Parathyroid adenoma (tissue), 2 donors: ENCODE measurements at regions not wholly inside any gene's neighbourhood (a gene's known extent, or its start where the extent isn't known, plus 50 kb on each side); places are given as distances from the start of the nearest gene placed in this dataset.

Experiments used
- H2AFZ ChIP-seq: fragments of 300-600 bp; sonication (generic); one replicate; pipeline ENCODE4 v1.7.0; 2017; ENCODE audit warnings: antibody characterized with exemption, mild to moderate bottlenecking
- H3K27ac ChIP-seq: fragments of 300-600 bp; sonication (generic); one replicate; pipeline ENCODE4 v1.7.0; 2017
- H3K27me3 ChIP-seq: fragments of 300-600 bp; sonication (generic); one replicate; pipeline ENCODE4 v1.7.0; 2017; ENCODE audit warnings: low read length; ENCODE audit not compliant: control insufficient read depth, insufficient read depth
- H3K36me3 ChIP-seq: fragments of 300-600 bp; sonication (generic); one replicate; pipeline ENCODE4 v1.7.0; 2017; ENCODE audit warnings: low read length; ENCODE audit not compliant: control insufficient read depth, insufficient read depth
- H3K4me1 ChIP-seq: fragments of 300-600 bp; sonication (generic); one replicate; pipeline ENCODE4 v1.7.0; 2017; ENCODE audit warnings: control low read depth
- H3K4me2 ChIP-seq: fragments of 300-600 bp; sonication (generic); one replicate; pipeline ENCODE4 v1.7.0; 2017; ENCODE audit warnings: low read length
- H3K4me3 ChIP-seq: fragments of 300-600 bp; sonication (generic); one replicate; pipeline ENCODE4 v1.7.0; 2017; ENCODE audit warnings: low read depth, low read length
- H3K79me2 ChIP-seq: fragments of 300-600 bp; sonication (generic); one replicate; pipeline ENCODE4 v1.7.0; 2017; ENCODE audit warnings: control low read depth
- H3K9ac ChIP-seq: fragments of 300-600 bp; sonication (generic); one replicate; pipeline ENCODE4 v1.7.0; 2017; ENCODE audit warnings: mild to moderate bottlenecking
- H3K9me3 ChIP-seq: fragments of 300-600 bp; sonication (generic); one replicate; pipeline ENCODE4 v1.7.0; 2017; ENCODE audit warnings: low read length; ENCODE audit not compliant: control insufficient read depth
- TF ChIP-seq, protein P1 (sequence below): fragments of 300-600 bp; sonication (generic); IDR thresholded peaks from one replicate; pipeline ENCODE4 v1.7.0; 2017; ENCODE audit warnings: antibody characterized with exemption, mild to moderate bottlenecking
- donor health status: primary hyperparathyroidism.

- no peak overlapping the region for H3K9ac ChIP-seq
- H3K27me3 ChIP-seq: no peaks in the 10 kb centered on the region
- no peaks in the 10 kb centered on the region for H3K36me3 ChIP-seq
- H3K79me2 ChIP-seq: no peaks in the 10 kb centered on the region
- no peaks in the 10 kb centered on the region for H3K4me1 ChIP-seq
- H3K4me2 ChIP-seq: no peak overlapping the region
- no peak overlapping the region for H3K4me3 ChIP-seq
- H2AFZ ChIP-seq: no peak overlapping the region
- H3K9me3 ChIP-seq: no peaks in the 10 kb centered on the region
- TF ChIP-seq, protein P1, sequence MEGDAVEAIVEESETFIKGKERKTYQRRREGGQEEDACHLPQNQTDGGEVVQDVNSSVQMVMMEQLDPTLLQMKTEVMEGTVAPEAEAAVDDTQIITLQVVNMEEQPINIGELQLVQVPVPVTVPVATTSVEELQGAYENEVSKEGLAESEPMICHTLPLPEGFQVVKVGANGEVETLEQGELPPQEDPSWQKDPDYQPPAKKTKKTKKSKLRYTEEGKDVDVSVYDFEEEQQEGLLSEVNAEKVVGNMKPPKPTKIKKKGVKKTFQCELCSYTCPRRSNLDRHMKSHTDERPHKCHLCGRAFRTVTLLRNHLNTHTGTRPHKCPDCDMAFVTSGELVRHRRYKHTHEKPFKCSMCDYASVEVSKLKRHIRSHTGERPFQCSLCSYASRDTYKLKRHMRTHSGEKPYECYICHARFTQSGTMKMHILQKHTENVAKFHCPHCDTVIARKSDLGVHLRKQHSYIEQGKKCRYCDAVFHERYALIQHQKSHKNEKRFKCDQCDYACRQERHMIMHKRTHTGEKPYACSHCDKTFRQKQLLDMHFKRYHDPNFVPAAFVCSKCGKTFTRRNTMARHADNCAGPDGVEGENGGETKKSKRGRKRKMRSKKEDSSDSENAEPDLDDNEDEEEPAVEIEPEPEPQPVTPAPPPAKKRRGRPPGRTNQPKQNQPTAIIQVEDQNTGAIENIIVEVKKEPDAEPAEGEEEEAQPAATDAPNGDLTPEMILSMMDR: no peak
- no peak overlapping the region for H3K27ac ChIP-seq
These were observed 50.3 kb upstream of the GADD45G start for GRCh38 chr9:89554307-89555035.

- H3K27ac ChIP-seq: no peak overlapping the region
These were observed 51.3 kb upstream of the GADD45G start for GRCh38 chr9:89553451-89554010.

GRCh38 chr9:89550346-89550927 lies 52.5 kb upstream of the SEMA4D start:
- Histone ChIP-seq H3K4me1 (no peaks in the 10 kb centered on the region), H2AFZ (no peak overlapping the region), H3K79me2 (no peaks in the 10 kb centered on the region), H3K36me3 (no peaks in the 10 kb centered on the region), H3K9me3 (no peaks in the 10 kb centered on the region), H3K27me3 (no peaks in the 10 kb centered on the region), H3K4me3 (no peak overlapping the region), H3K9ac (no peak overlapping the region), H3K27ac (no peak overlapping the region), H3K4me2 (no peak overlapping the region)
- TF ChIP-seq, protein P1: no peak

More at GRCh38 chr9:89553451-89554010, 51.3 kb upstream of the GADD45G start:
- Histone ChIP-seq H2AFZ (no peak overlapping the region), H3K4me1 (no peaks in the 10 kb centered on the region), H3K9ac (no peak overlapping the region), H3K9me3 (no peaks in the 10 kb centered on the region), H3K4me2 (no peak overlapping the region), H3K36me3 (no peaks in the 10 kb centered on the region), H3K79me2 (no peaks in the 10 kb centered on the region), H3K4me3 (no peak overlapping the region), H3K27me3 (no peaks in the 10 kb centered on the region)
- TF ChIP-seq, protein P1: no peak

DNA sequence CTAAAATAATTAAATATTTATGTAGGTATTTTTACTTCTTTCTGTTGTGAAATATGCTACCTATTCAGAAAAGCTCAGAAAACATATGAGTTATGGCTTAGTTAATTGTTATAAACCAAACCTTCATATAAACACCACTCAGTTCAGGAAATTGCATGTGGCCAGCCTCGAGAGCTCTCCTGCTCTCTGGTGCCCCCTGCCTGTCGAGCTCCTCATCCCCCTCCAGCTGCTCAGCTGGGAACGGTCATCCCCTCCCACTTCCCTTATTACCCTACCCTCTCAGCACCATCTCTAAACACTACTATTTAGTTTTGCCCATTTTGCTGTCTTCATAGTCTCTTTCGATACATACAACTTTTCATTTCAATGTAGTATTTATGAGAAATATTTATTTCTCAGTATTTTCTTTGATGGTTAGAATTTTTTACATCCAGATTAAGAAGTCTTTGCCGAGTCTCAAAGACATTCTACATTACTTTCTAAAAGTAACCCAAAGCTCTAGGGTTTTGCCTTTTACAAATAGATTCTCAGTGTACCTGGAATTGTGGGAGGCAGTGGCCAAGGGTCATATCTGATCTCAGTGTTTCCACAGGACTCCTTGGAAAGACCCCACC lies 51.2 kb upstream of the SEMA4D start:
- no peaks in the 10 kb centered on the region for H3K36me3 ChIP-seq
- H3K79me2 ChIP-seq: no peaks in the 10 kb centered on the region
- H3K9me3 ChIP-seq: no peaks in the 10 kb centered on the region
- H3K27me3 ChIP-seq: no peaks in the 10 kb centered on the region
- TF ChIP-seq, protein P1: peak; percentile 76
- no peak overlapping the region for H3K27ac ChIP-seq
- H3K4me2 ChIP-seq: no peak overlapping the region
- no peaks in the 10 kb centered on the region for H3K4me1 ChIP-seq
- no peak overlapping the region for H2AFZ ChIP-seq
- H3K4me3 ChIP-seq: no peak overlapping the region
- no peak overlapping the region for H3K9ac ChIP-seq
